WTC11 (cell line): ENCODE measurements at regions not wholly inside any gene's neighbourhood (a gene's known extent, or its start where the extent isn't known, plus 50 kb on each side); places are given as distances from the start of the nearest gene placed in this dataset.

Experiments
- AR ChIP-seq: fragments of 250-450 bp; sonication (Bioruptor Pico); IDR thresholded peaks from 2 replicates; pipeline ENCODE4 v1.9.0; 2021; ENCODE audit warnings: mild to moderate bottlenecking
- ATF6 ChIP-seq: sonication (generic); formaldehyde crosslinking; IDR thresholded peaks from 2 replicates; pipeline ENCODE4 v1.8.1; 2023; ENCODE audit warnings: mild to moderate bottlenecking, missing genetic modification reagents
- CTCF ChIP-seq: fragments of 200-600 bp; IDR thresholded peaks from 2 replicates; pipeline ENCODE4 v1.8.0; 2022; ENCODE audit warnings: antibody characterized with exemption
- JUN ChIP-seq: sonication (generic); formaldehyde crosslinking; IDR thresholded peaks from 2 replicates; pipeline ENCODE4 v1.8.0; 2023; ENCODE audit warnings: mild to moderate bottlenecking, missing genetic modification reagents

GRCh38 chr6:4565301-4566250 lies 210.6 kb upstream of the CDYL start:
- TF ChIP-seq ATF6 (CRISPR knock-in tag) (no peak), JUN (CRISPR knock-in tag) (no peak), AR (CRISPR knock-in tag) (no peak), CTCF (no peak)
